Parathyroid adenoma (tissue), 2 donors: ENCODE measurements at regions not wholly inside any gene's neighbourhood (a gene's known extent, or its start where the extent isn't known, plus 50 kb on each side); places are given as distances from the start of the nearest gene placed in this dataset.

Experiments
- H2AFZ ChIP-seq: fragments of 300-600 bp; sonication (generic); one replicate; pipeline ENCODE4 v1.7.0; 2017; ENCODE audit warnings: antibody characterized with exemption, mild to moderate bottlenecking
- H3K27ac ChIP-seq: fragments of 300-600 bp; sonication (generic); one replicate; pipeline ENCODE4 v1.7.0; 2017
- H3K27me3 ChIP-seq: fragments of 300-600 bp; sonication (generic); one replicate; pipeline ENCODE4 v1.7.0; 2017; ENCODE audit warnings: low read length; ENCODE audit not compliant: control insufficient read depth, insufficient read depth
- H3K36me3 ChIP-seq: fragments of 300-600 bp; sonication (generic); one replicate; pipeline ENCODE4 v1.7.0; 2017; ENCODE audit warnings: low read length; ENCODE audit not compliant: control insufficient read depth, insufficient read depth
- H3K4me1 ChIP-seq: fragments of 300-600 bp; sonication (generic); one replicate; pipeline ENCODE4 v1.7.0; 2017; ENCODE audit warnings: control low read depth
- H3K4me2 ChIP-seq: fragments of 300-600 bp; sonication (generic); one replicate; pipeline ENCODE4 v1.7.0; 2017; ENCODE audit warnings: low read length
- H3K4me3 ChIP-seq: fragments of 300-600 bp; sonication (generic); one replicate; pipeline ENCODE4 v1.7.0; 2017; ENCODE audit warnings: low read depth, low read length
- H3K79me2 ChIP-seq: fragments of 300-600 bp; sonication (generic); one replicate; pipeline ENCODE4 v1.7.0; 2017; ENCODE audit warnings: control low read depth
- H3K9ac ChIP-seq: fragments of 300-600 bp; sonication (generic); one replicate; pipeline ENCODE4 v1.7.0; 2017; ENCODE audit warnings: mild to moderate bottlenecking
- H3K9me3 ChIP-seq: fragments of 300-600 bp; sonication (generic); one replicate; pipeline ENCODE4 v1.7.0; 2017; ENCODE audit warnings: low read length; ENCODE audit not compliant: control insufficient read depth
- TF ChIP-seq, protein P1 (sequence below): fragments of 300-600 bp; sonication (generic); IDR thresholded peaks from one replicate; pipeline ENCODE4 v1.7.0; 2017; ENCODE audit warnings: antibody characterized with exemption, mild to moderate bottlenecking
- donor health status: primary hyperparathyroidism.

DNA sequence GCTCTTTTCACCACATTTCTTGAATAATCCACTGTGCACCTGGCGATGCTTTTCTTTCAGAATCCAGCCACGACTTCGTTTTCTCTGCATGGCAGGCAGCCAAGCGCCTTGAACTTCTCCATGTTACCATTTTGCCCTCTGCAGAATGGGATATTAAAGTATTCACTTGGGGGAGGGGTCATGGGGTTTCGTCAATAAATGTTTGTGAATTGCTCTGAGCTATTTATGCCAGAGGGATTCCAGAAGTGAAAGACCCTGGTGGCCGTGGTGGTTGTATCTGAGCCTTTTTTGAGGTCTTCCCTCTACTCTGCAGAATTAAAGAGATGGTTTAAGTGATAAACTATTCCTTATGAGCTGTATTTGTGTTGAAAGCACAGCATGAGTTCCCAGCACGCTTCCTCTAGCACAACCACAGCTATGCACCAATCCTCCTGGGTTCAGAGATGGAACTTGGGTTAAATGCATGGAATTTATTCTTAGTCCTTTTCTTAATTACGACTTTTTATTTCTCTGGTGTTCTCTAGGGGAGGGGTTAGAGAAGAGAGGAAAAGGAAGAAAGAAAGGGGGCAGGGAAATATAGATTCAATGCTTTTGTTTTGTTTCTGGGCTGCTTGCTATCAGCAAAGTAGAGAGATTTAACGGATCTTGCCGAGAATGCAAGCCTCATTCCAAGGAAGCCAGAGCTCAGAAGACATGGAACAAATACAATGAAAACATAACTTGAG, 478.2 kb upstream of the TNC start:
- H3K9ac ChIP-seq = no peak overlapping the region
- TF ChIP-seq, protein P1, sequence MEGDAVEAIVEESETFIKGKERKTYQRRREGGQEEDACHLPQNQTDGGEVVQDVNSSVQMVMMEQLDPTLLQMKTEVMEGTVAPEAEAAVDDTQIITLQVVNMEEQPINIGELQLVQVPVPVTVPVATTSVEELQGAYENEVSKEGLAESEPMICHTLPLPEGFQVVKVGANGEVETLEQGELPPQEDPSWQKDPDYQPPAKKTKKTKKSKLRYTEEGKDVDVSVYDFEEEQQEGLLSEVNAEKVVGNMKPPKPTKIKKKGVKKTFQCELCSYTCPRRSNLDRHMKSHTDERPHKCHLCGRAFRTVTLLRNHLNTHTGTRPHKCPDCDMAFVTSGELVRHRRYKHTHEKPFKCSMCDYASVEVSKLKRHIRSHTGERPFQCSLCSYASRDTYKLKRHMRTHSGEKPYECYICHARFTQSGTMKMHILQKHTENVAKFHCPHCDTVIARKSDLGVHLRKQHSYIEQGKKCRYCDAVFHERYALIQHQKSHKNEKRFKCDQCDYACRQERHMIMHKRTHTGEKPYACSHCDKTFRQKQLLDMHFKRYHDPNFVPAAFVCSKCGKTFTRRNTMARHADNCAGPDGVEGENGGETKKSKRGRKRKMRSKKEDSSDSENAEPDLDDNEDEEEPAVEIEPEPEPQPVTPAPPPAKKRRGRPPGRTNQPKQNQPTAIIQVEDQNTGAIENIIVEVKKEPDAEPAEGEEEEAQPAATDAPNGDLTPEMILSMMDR = no peak

DNA sequence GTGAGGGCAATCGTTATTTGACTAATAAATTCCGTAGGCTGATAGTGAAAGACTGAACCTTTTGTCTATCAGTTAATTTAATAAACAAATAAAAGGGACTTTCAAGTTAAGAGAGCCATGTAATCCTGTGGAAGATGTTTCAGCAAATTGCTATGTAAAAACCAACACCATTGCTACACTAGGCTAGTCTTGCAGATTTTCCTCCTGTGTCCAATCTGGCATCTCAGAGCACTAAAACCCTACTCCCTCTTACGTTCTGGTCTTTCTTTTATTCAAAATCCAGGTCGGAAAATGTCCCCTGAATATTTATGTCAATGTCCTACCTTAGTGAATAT, 478.8 kb upstream of the TNC start:
- Histone ChIP-seq H3K27me3 (no peaks in the 10 kb centered on the region), H3K27ac (no peak overlapping the region), H3K4me2 (no peak overlapping the region), H2AFZ (no peak overlapping the region), H3K79me2 (no peaks in the 10 kb centered on the region), H3K4me3 (no peak overlapping the region), H3K9me3 (no peaks in the 10 kb centered on the region), H3K4me1 (no peaks in the 10 kb centered on the region), H3K36me3 (no peaks in the 10 kb centered on the region), H3K9ac (no peak overlapping the region)
- TF ChIP-seq, protein P1 = no peak

More for the DNA sequence above, 478.2 kb upstream of the TNC start:
- Histone ChIP-seq H3K27me3 (no peaks in the 10 kb centered on the region), H3K36me3 (no peaks in the 10 kb centered on the region), H3K27ac (no peak overlapping the region), H3K4me3 (no peak overlapping the region), H3K79me2 (no peaks in the 10 kb centered on the region), H3K4me1 (no peaks in the 10 kb centered on the region), H3K4me2 (no peak overlapping the region), H3K9me3 (no peaks in the 10 kb centered on the region), H2AFZ (no peak overlapping the region)

DNA sequence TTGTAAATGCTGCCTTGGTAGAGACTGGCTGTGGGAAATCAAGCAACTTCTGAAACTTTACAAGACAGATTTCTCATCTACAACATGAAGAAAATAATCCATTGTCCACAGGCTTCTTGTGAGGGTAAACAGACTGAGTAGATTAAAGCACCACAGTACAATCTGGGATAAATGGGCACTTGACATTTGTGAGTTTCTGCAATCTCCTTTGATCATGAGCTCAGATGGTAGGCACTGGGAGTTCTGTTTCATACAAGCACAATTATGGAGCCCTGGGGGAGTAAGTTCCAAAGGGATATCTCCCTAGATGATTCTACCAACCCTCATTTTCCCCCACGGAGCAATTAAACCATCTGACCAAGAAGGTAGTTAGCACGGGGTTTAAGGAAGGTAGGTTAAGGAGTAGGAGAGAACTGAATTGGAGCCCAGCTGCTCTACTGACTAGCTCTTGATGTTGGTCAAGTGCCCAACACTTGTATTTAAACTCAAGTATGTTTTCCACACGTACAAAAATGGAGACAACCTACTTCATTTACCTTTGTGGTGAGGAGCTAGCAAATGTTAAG, 479.5 kb upstream of the TNC start:
- Histone ChIP-seq H2AFZ (no peak overlapping the region), H3K27me3 (no peaks in the 10 kb centered on the region), H3K4me3 (no peak overlapping the region), H3K36me3 (no peaks in the 10 kb centered on the region), H3K79me2 (no peaks in the 10 kb centered on the region), H3K4me2 (no peak overlapping the region), H3K9ac (no peak overlapping the region), H3K9me3 (no peaks in the 10 kb centered on the region), H3K27ac (no peak overlapping the region), H3K4me1 (no peaks in the 10 kb centered on the region)
- TF ChIP-seq, protein P1 = no peak

- Histone ChIP-seq H3K4me1 (no peaks in the 10 kb centered on the region), H3K79me2 (no peaks in the 10 kb centered on the region), H3K27me3 (no peaks in the 10 kb centered on the region), H3K36me3 (no peaks in the 10 kb centered on the region), H3K4me2 (no peak overlapping the region), H3K27ac (no peak overlapping the region), H3K9ac (no peak overlapping the region), H2AFZ (no peak overlapping the region), H3K9me3 (no peaks in the 10 kb centered on the region), H3K4me3 (no peak overlapping the region)
- TF ChIP-seq, protein P1 = no peak
Observed at GRCh38 chr9:115598751-115599150, 480.8 kb upstream of the TNC start.

DNA sequence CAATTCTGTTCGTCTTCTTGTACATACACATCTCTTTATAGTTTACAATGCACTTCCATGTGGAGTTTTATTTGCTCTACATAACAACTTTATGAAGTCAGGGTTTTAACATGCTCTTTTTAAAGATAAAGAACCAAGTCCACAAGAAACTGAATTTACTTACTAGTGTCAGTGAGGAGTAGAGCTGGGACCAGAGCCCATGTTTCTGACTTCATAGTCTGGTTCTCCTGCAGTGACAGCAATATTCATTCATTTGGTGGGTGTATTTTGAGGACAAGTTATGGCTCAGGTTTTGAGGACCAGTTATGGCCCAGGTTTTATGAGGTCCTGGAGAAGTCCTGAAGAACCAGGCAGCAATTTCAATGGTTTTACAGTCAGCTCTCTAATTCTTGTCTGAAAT, 481.9 kb upstream of the TNC start:
- H3K36me3 ChIP-seq = no peaks in the 10 kb centered on the region
- H3K4me3 ChIP-seq = no peak overlapping the region
- no peak overlapping the region for H3K9ac ChIP-seq
- H3K4me2 ChIP-seq = no peak overlapping the region
- no peaks in the 10 kb centered on the region for H3K27me3 ChIP-seq
- H3K9me3 ChIP-seq = no peaks in the 10 kb centered on the region
- no peak overlapping the region for H2AFZ ChIP-seq
- no peaks in the 10 kb centered on the region for H3K4me1 ChIP-seq
- TF ChIP-seq, protein P1 = no peak
- H3K27ac ChIP-seq = no peak overlapping the region
- no peaks in the 10 kb centered on the region for H3K79me2 ChIP-seq
